ENCODE measurements at regions not wholly inside any gene's neighbourhood (a gene's known extent, or its start where the extent isn't known, plus 50 kb on each side); places are given as distances from the start of the nearest gene placed in this dataset.

GRCh38 chr1:47688461-47689296 is 250.8 kb downstream of the FOXD2 start:
- TF ChIP-seq CTCF (IDR thresholded peaks at IDR 0.05) (no peak), POLR2A (IDR thresholded peaks at IDR 0.05) (no peak)
